Hepatocyte (in vitro differentiated cells): ENCODE measurements at regions not wholly inside any gene's neighbourhood (a gene's known extent, or its start where the extent isn't known, plus 50 kb on each side); places are given as distances from the start of the nearest gene placed in this dataset.

Experiments
- DNase-seq: peaks from one replicate; pipeline ENCODE4 v3.0.0-alpha.2; 2016; ENCODE audit warnings: low spot score
- H2AFZ ChIP-seq: fragments of 200-600 bp; sonication (generic); 2 replicates; pipeline ENCODE4 v1.6.0; 2016; ENCODE audit warnings: antibody characterized with exemption, mild to moderate bottlenecking
- H3K27ac ChIP-seq: fragments of 200-600 bp; sonication (generic); 2 replicates; pipeline ENCODE4 v1.5.1; 2016; ENCODE audit warnings: mild to moderate bottlenecking
- H3K27me3 ChIP-seq: fragments of 200-600 bp; sonication (generic); 2 replicates; pipeline ENCODE4 v1.6.1; 2016
- H3K36me3 ChIP-seq: fragments of 200-600 bp; sonication (generic); replicated peaks from 2 replicates; pipeline ENCODE4 v1.5.1; 2016; ENCODE audit warnings: low read depth; ENCODE audit not compliant: insufficient read depth
- H3K4me1 ChIP-seq: fragments of 200-600 bp; sonication (generic); 2 replicates; pipeline ENCODE4 v1.5.1; 2016; ENCODE audit warnings: mild to moderate bottlenecking, moderate library complexity; ENCODE audit not compliant: insufficient read depth
- H3K4me2 ChIP-seq: fragments of 200-600 bp; sonication (generic); 2 replicates; pipeline ENCODE4 v1.6.0; 2016
- H3K4me3 ChIP-seq: fragments of 200-600 bp; sonication (generic); 2 replicates; pipeline ENCODE4 v1.5.1; 2016; ENCODE audit warnings: mild to moderate bottlenecking
- H3K79me2 ChIP-seq: fragments of 200-600 bp; sonication (generic); 2 replicates; pipeline ENCODE4 v1.6.0; 2017; ENCODE audit warnings: mild to moderate bottlenecking
- H3K9me2 ChIP-seq: fragments of 200-600 bp; sonication (generic); replicated peaks from 2 replicates; pipeline ENCODE4 v1.6.0; 2017; ENCODE audit warnings: mild to moderate bottlenecking; ENCODE audit not compliant: insufficient read depth
- H3K9me3 ChIP-seq: fragments of 200-600 bp; sonication (generic); 2 replicates; pipeline ENCODE4 v1.5.1; 2016; ENCODE audit warnings: low read depth, mild to moderate bottlenecking
- H4K20me1 ChIP-seq: fragments of 200-600 bp; sonication (generic); 2 replicates; pipeline ENCODE4 v1.6.0; 2016; ENCODE audit warnings: mild to moderate bottlenecking; ENCODE audit not compliant: insufficient read depth, poor library complexity, severe bottlenecking
- CTCF ChIP-seq: fragments of 200-600 bp; sonication (generic); IDR thresholded peaks from 2 replicates; pipeline ENCODE4 v1.5.1; 2016; ENCODE audit warnings: antibody characterized with exemption, mild to moderate bottlenecking; ENCODE audit not compliant: poor library complexity
- EZH2 ChIP-seq: fragments of 200-600 bp; sonication (generic); IDR thresholded peaks from 2 replicates; pipeline ENCODE4 v1.6.1; 2016; ENCODE audit warnings: antibody characterized with exemption, mild to moderate bottlenecking, borderline replicate concordance
- EZH2phosphoT487 ChIP-seq: fragments of 200-600 bp; sonication (generic); IDR thresholded peaks from one replicate; pipeline ENCODE4 v1.6.1; 2018; ENCODE audit warnings: antibody characterized with exemption, mild to moderate bottlenecking, low read depth, moderate library complexity; ENCODE audit not compliant: unreplicated experiment, severe bottlenecking
- WGBS: methylation state at CpG from one replicate; pipeline ENCODE4 v1.1.6; 2016; ENCODE audit warnings: low lambda C conversion rate; ENCODE audit errors: missing lambda C conversion rate; 5-methylcytosine and 5-hydroxymethylcytosine counted together

DNA sequence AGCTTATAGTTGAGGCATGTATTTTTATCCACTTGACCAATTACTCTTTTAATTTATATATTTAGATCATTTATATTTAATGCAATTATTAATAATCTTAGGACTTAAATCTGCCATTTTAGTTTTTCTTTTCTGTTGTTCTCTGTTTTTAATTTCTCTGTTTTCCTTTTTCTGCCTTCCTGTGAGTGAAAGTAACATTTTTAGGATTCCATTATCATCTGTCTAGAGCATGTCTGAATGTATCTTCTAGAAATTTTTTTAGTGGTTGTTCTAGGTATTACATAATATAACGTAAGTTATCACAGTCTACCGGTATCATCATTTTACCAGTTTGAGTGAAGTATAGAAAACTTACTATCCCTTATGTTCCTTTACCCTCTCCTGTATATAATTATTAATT is 197.3 kb downstream of the UNC5CL start:
- no peak overlapping the region for H2AFZ ChIP-seq
- no peak overlapping the region for H3K4me2 ChIP-seq
- 98% methylated on average over 2 of the region's 2 CpGs for WGBS
- no peak overlapping the region for H3K27ac ChIP-seq
- no peak for TF ChIP-seq EZH2
- TF ChIP-seq EZH2phosphoT487 = no peak
- TF ChIP-seq CTCF = no peak
- DNase-seq = no peak
- H3K4me1 ChIP-seq = no peaks in the 10 kb centered on the region
- H3K27me3 ChIP-seq = peaks cover 4% of the 10 kb centered on the region
- H3K9me2 ChIP-seq = no peaks in the 10 kb centered on the region
- no peaks in the 10 kb centered on the region for H4K20me1 ChIP-seq
- no peaks in the 10 kb centered on the region for H3K79me2 ChIP-seq
- no peaks in the 10 kb centered on the region for H3K36me3 ChIP-seq
- H3K9me3 ChIP-seq = no peaks in the 10 kb centered on the region
- H3K4me3 ChIP-seq = no peak overlapping the region

- 91% methylated on average over 4 of the region's 4 CpGs for WGBS
- Histone ChIP-seq H3K36me3 (no peaks in the 10 kb centered on the region), H3K9me3 (no peaks in the 10 kb centered on the region), H3K27ac (no peak overlapping the region), H3K4me2 (no peak overlapping the region), H3K79me2 (no peaks in the 10 kb centered on the region), H2AFZ (no peak overlapping the region), H3K9me2 (no peaks in the 10 kb centered on the region), H3K27me3 (peaks cover 18% of the 10 kb centered on the region), H3K4me1 (no peaks in the 10 kb centered on the region), H4K20me1 (no peaks in the 10 kb centered on the region), H3K4me3 (no peak overlapping the region)
- no peak for TF ChIP-seq EZH2
- TF ChIP-seq EZH2phosphoT487 = no peak
- TF ChIP-seq CTCF = no peak
- DNase-seq = no peak
These were observed 206.3 kb downstream of the UNC5CL start for GRCh38 chr6:40832691-40833090.

DNA sequence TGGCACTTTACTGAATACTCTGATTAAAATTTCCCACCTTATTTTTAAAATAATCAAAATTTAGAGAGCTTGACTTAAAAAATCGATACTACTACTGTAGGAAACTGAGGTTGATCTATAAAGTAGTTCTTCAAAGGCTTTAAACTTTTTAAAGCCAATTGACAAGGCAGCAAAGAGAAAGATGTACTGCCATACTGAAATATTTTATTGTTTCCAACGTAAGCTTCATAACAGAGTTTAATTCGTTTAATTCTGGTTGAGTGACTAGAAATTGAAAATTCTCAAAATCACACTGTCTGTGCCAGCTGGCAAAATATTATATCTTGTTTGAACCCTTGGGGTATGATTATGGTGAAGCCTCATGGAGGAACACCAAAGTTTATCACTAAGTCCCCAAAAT is 207.6 kb downstream of the UNC5CL start:
- Histone ChIP-seq H3K27me3 (peaks cover 11% of the 10 kb centered on the region), H3K36me3 (no peaks in the 10 kb centered on the region), H3K4me2 (no peak overlapping the region), H3K79me2 (no peaks in the 10 kb centered on the region), H2AFZ (no peak overlapping the region), H3K4me1 (no peaks in the 10 kb centered on the region), H3K27ac (no peak overlapping the region), H3K4me3 (no peak overlapping the region), H3K9me2 (no peaks in the 10 kb centered on the region), H4K20me1 (no peaks in the 10 kb centered on the region), H3K9me3 (no peaks in the 10 kb centered on the region)
- 90% methylated on average over 3 of the region's 3 CpGs for WGBS
- no peak for DNase-seq
- TF ChIP-seq EZH2phosphoT487 (no peak), EZH2 (no peak), CTCF (no peak)

DNA sequence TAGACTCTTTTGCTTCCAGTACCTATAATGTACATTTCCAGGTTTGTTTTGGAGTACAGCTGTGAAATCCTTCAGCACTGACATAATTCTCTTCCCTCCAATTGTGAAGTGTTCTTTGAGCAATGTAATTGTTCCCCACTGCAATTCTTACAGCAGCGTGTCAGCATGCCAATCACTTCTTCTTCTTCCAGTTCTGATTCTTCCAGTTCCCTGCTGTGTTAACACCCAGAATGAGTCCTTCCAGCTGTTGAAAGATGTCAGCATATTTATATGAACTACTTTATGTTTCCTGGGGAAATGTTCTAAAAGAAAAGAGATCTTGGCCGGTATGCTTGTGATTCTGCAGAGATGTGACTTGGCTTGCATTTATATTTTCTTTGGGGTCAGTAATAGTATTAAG is 213.9 kb downstream of the UNC5CL start:
- TF ChIP-seq EZH2phosphoT487 = no peak
- no peak for TF ChIP-seq EZH2
- TF ChIP-seq CTCF = no peak
- Histone ChIP-seq H3K36me3 (no peaks in the 10 kb centered on the region), H4K20me1 (no peaks in the 10 kb centered on the region), H3K79me2 (no peaks in the 10 kb centered on the region), H3K4me1 (no peaks in the 10 kb centered on the region), H3K27ac (no peak overlapping the region), H2AFZ (no peak overlapping the region), H3K9me2 (no peaks in the 10 kb centered on the region), H3K27me3 (no peaks in the 10 kb centered on the region), H3K9me3 (no peaks in the 10 kb centered on the region), H3K4me2 (no peak overlapping the region), H3K4me3 (no peak overlapping the region)
- no peak for DNase-seq
- WGBS = 70% methylated on average over 2 of the region's 2 CpGs
